Loucy (cell line): ENCODE measurements at regions not wholly inside any gene's neighbourhood (a gene's known extent, or its start where the extent isn't known, plus 50 kb on each side); places are given as distances from the start of the nearest gene placed in this dataset.

Experiments used
- H2AFZ ChIP-seq: fragments of 200-600 bp; sonication (generic); 2 replicates; pipeline ENCODE4 v1.6.0; 2016; ENCODE audit warnings: antibody characterized with exemption, mild to moderate bottlenecking, low read length, moderate library complexity
- H3F3A ChIP-seq: fragments of 200-600 bp; 2 replicates; pipeline ENCODE4 v1.6.0; 2016; ENCODE audit warnings: antibody characterized with exemption, low read depth, mild to moderate bottlenecking
- H3K27me3 ChIP-seq: fragments of 200-600 bp; sonication (generic); 2 replicates; pipeline ENCODE4 v1.6.1; 2014; ENCODE audit warnings: low read length, mild to moderate bottlenecking; ENCODE audit not compliant: insufficient read depth, poor library complexity, severe bottlenecking
- H3K36me3 ChIP-seq: fragments of 200-600 bp; sonication (generic); 2 replicates; pipeline ENCODE4 v1.6.1; 2016; ENCODE audit warnings: low read length; ENCODE audit not compliant: insufficient read depth
- H3K4me1 ChIP-seq: fragments of 200-600 bp; sonication (generic); 2 replicates; pipeline ENCODE4 v1.5.1; 2014; ENCODE audit warnings: low read length, mild to moderate bottlenecking; ENCODE audit not compliant: insufficient read depth, poor library complexity, severe bottlenecking
- H3K4me2 ChIP-seq: fragments of 200-600 bp; sonication (generic); 2 replicates; pipeline ENCODE4 v1.6.0; 2014; ENCODE audit warnings: antibody characterized with exemption, low read length, low read depth, mild to moderate bottlenecking; ENCODE audit not compliant: poor library complexity, severe bottlenecking
- H3K4me3 ChIP-seq: fragments of 200-600 bp; sonication (generic); 2 replicates; pipeline ENCODE4 v1.5.1; 2014; ENCODE audit warnings: low read length, mild to moderate bottlenecking, mixed read lengths; ENCODE audit not compliant: poor library complexity, severe bottlenecking
- H3K79me2 ChIP-seq: fragments of 200-600 bp; sonication (generic); 2 replicates; pipeline ENCODE4 v1.6.1; 2014; ENCODE audit warnings: low read length; ENCODE audit not compliant: insufficient read depth
- H3K9ac ChIP-seq: fragments of 200-600 bp; sonication (generic); 2 replicates; pipeline ENCODE4 v1.6.0; 2014; ENCODE audit warnings: mild to moderate bottlenecking, low read depth, low read length, moderate library complexity; ENCODE audit not compliant: poor library complexity, severe bottlenecking
- H3K9me2 ChIP-seq: fragments of 200-600 bp; sonication (generic); replicated peaks from 2 replicates; pipeline ENCODE4 v1.6.1; 2016; ENCODE audit warnings: low read depth, low read length, mixed read lengths
- H3K9me3 ChIP-seq: fragments of 200-600 bp; sonication (generic); 2 replicates; pipeline ENCODE4 v1.6.1; 2014; ENCODE audit warnings: mild to moderate bottlenecking, antibody characterized with exemption, low read length, low read depth; ENCODE audit not compliant: insufficient read depth
- H4K20me1 ChIP-seq: fragments of 200-600 bp; sonication (generic); 2 replicates; pipeline ENCODE4 v1.6.0; 2014; ENCODE audit warnings: antibody characterized with exemption, low read length, mild to moderate bottlenecking; ENCODE audit not compliant: insufficient read depth, poor library complexity, severe bottlenecking
- CTCF ChIP-seq: fragments of 200-600 bp; sonication (generic); conservative IDR thresholded peaks from 2 replicates; pipeline ENCODE4 v1.5.1; 2014; ENCODE audit warnings: mild to moderate bottlenecking, antibody characterized with exemption, low read length
- EZH2phosphoT487 ChIP-seq: fragments of 200-600 bp; IDR thresholded peaks from 2 replicates; pipeline ENCODE4 v1.6.1; 2018; ENCODE audit warnings: antibody characterized with exemption, mild to moderate bottlenecking, moderate library complexity, borderline replicate concordance

- Histone ChIP-seq H3K9me3 (no peaks in the 10 kb centered on the region), H3K9me2 (no peaks in the 10 kb centered on the region), H3K9ac (no peak overlapping the region), H2AFZ (no peak overlapping the region), H3K4me3 (no peak overlapping the region), H3F3A (no peaks in the 10 kb centered on the region), H3K4me2 (no peak overlapping the region), H3K4me1 (no peaks in the 10 kb centered on the region), H3K79me2 (no peaks in the 10 kb centered on the region), H3K27me3 (no peaks in the 10 kb centered on the region), H4K20me1 (no peaks in the 10 kb centered on the region), H3K36me3 (no peaks in the 10 kb centered on the region)
- no peak for TF ChIP-seq CTCF
- TF ChIP-seq EZH2phosphoT487 = no peak
These were observed 378.7 kb downstream of the RBM43 start for GRCh38 chr2:150882751-150883612.

- no peaks in the 10 kb centered on the region for H3K79me2 ChIP-seq
These were observed 380.7 kb downstream of the RBM43 start for GRCh38 chr2:150880986-150881385.

GRCh38 chr2:150878356-150878755 is 383.3 kb downstream of the RBM43 start:
- Histone ChIP-seq H3K4me2 (no peak overlapping the region), H3K79me2 (no peaks in the 10 kb centered on the region), H3F3A (no peaks in the 10 kb centered on the region), H3K9me2 (no peaks in the 10 kb centered on the region), H3K27me3 (no peaks in the 10 kb centered on the region), H3K4me1 (peaks cover 6% of the 10 kb centered on the region), H4K20me1 (no peaks in the 10 kb centered on the region), H3K4me3 (no peak overlapping the region), H3K9ac (no peak overlapping the region), H3K9me3 (no peaks in the 10 kb centered on the region), H2AFZ (no peak overlapping the region), H3K36me3 (no peaks in the 10 kb centered on the region)
- TF ChIP-seq EZH2phosphoT487 (no peak), CTCF (no peak)

More at GRCh38 chr2:150880986-150881385, 380.7 kb downstream of the RBM43 start:
- TF ChIP-seq EZH2phosphoT487 (no peak), CTCF (no peak)
- H3K36me3 ChIP-seq = no peaks in the 10 kb centered on the region
- H3F3A ChIP-seq = no peaks in the 10 kb centered on the region
- H2AFZ ChIP-seq = no peak overlapping the region
- H3K9ac ChIP-seq = no peak overlapping the region
- H3K27me3 ChIP-seq = no peaks in the 10 kb centered on the region
- H3K9me3 ChIP-seq = no peaks in the 10 kb centered on the region
- H3K4me3 ChIP-seq = no peak overlapping the region
- no peak overlapping the region for H3K4me2 ChIP-seq
- no peaks in the 10 kb centered on the region for H4K20me1 ChIP-seq
- H3K9me2 ChIP-seq = no peaks in the 10 kb centered on the region
- H3K4me1 ChIP-seq = no peaks in the 10 kb centered on the region
